Fibroblast of lung (primary cell): ENCODE measurements at regions not wholly inside any gene's neighbourhood (a gene's known extent, or its start where the extent isn't known, plus 50 kb on each side); places are given as distances from the start of the nearest gene placed in this dataset.

Source experiments
- DNase-seq, 2 donors: peaks; one replicate each; pipeline versions ENCODE4 v3.0.0 to v3.0.0-alpha.2; 2010; ENCODE audit warnings: low read depth in 2 of 2
- H2AFZ ChIP-seq: 2 replicates; pipeline ENCODE4 v1.5.1; 2012; ENCODE audit warnings: low read length, control low read depth, inconsistent platforms
- H3K27ac ChIP-seq: 2 replicates; pipeline ENCODE4 v1.5.1; 2011; ENCODE audit warnings: low read length, control low read depth; ENCODE audit not compliant: insufficient read depth
- H3K27me3 ChIP-seq: 2 replicates; pipeline ENCODE4 v1.5.1; 2011; ENCODE audit warnings: mild to moderate bottlenecking, low read length; ENCODE audit not compliant: control insufficient read depth, insufficient read depth
- H3K36me3 ChIP-seq: 2 replicates; pipeline ENCODE4 v1.5.1; 2011; ENCODE audit warnings: low read length; ENCODE audit not compliant: control insufficient read depth, insufficient read depth
- H3K4me1 ChIP-seq: 2 replicates; pipeline ENCODE4 v1.5.1; 2011; ENCODE audit warnings: low read length; ENCODE audit not compliant: control insufficient read depth, insufficient read depth; ENCODE audit errors: extremely low read depth
- H3K4me2 ChIP-seq: 2 replicates; pipeline ENCODE4 v1.5.1; 2011; ENCODE audit warnings: low read length, control low read depth; ENCODE audit not compliant: insufficient read depth; ENCODE audit errors: extremely low read depth
- H3K4me3 ChIP-seq, 4 experiments: fragments of 200-600 bp in 1 of 4; sonication (generic) in 1 of 4; replicated peaks in 1 of 4; 2 replicates each; pipeline ENCODE4 v1.5.1; 2011 to 2016; ENCODE audit warnings: low read length in 4 of 4, low read depth in 3 of 4, mild to moderate bottlenecking in 3 of 4, control low read depth in 2 of 4, inconsistent platforms in 1 of 4, mixed read lengths in 1 of 4; ENCODE audit not compliant: insufficient read depth in 1 of 4; ENCODE audit errors: control extremely low read depth in 1 of 4
- H3K79me2 ChIP-seq: 2 replicates; pipeline ENCODE4 v1.5.1; 2012; ENCODE audit warnings: mild to moderate bottlenecking, low read length, inconsistent platforms; ENCODE audit not compliant: control insufficient read depth, insufficient read depth
- H3K9ac ChIP-seq: 2 replicates; pipeline ENCODE4 v1.5.1; 2011; ENCODE audit warnings: mild to moderate bottlenecking, low read length, control low read depth; ENCODE audit not compliant: insufficient read depth
- H3K9me3 ChIP-seq: 2 replicates; pipeline ENCODE4 v1.5.1; 2012; ENCODE audit warnings: low read depth, low read length; ENCODE audit not compliant: control insufficient read depth, insufficient read depth
- H4K20me1 ChIP-seq: 2 replicates; pipeline ENCODE4 v1.5.1; 2011; ENCODE audit warnings: low read length; ENCODE audit not compliant: control insufficient read depth, insufficient read depth; ENCODE audit errors: extremely low read depth
- EZH2 ChIP-seq: IDR thresholded peaks from 2 replicates; pipeline ENCODE4 v1.5.1; 2012; ENCODE audit warnings: low read length, control low read depth, mild to moderate bottlenecking; ENCODE audit errors: missing control alignments
- TF ChIP-seq, protein P1 (sequence below), 2 donors: IDR thresholded peaks in 1 of 2; conservative IDR thresholded peaks in 1 of 2; 1 replicate in 1 of 2; 2 replicates in 1 of 2; pipeline ENCODE4 v1.5.1; 2011 to 2012; ENCODE audit warnings: low read length in 2 of 2, control low read depth in 1 of 2, inconsistent platforms in 1 of 2, low read depth in 1 of 2, mild to moderate bottlenecking in 1 of 2

- Histone ChIP-seq H2AFZ (no peak overlapping the region), H3K36me3 (no peaks in the 10 kb centered on the region), H3K79me2 (no peaks in the 10 kb centered on the region), H3K4me3 (no peak overlapping the region), H4K20me1 (no peaks in the 10 kb centered on the region), H3K27ac (no peak overlapping the region), H3K4me1 (no peaks in the 10 kb centered on the region), H3K27me3 (no peaks in the 10 kb centered on the region), H3K9me3 (no peaks in the 10 kb centered on the region), H3K9ac (no peak overlapping the region), H3K4me2 (no peak overlapping the region)
- no peak for TF ChIP-seq EZH2
- TF ChIP-seq, protein P1, sequence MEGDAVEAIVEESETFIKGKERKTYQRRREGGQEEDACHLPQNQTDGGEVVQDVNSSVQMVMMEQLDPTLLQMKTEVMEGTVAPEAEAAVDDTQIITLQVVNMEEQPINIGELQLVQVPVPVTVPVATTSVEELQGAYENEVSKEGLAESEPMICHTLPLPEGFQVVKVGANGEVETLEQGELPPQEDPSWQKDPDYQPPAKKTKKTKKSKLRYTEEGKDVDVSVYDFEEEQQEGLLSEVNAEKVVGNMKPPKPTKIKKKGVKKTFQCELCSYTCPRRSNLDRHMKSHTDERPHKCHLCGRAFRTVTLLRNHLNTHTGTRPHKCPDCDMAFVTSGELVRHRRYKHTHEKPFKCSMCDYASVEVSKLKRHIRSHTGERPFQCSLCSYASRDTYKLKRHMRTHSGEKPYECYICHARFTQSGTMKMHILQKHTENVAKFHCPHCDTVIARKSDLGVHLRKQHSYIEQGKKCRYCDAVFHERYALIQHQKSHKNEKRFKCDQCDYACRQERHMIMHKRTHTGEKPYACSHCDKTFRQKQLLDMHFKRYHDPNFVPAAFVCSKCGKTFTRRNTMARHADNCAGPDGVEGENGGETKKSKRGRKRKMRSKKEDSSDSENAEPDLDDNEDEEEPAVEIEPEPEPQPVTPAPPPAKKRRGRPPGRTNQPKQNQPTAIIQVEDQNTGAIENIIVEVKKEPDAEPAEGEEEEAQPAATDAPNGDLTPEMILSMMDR (conservative IDR thresholded peaks at IDR 0.05 in 1 of 2, IDR thresholded peaks at IDR 0.05 in 1 of 2; ENCODE audit: low read depth in 1 of 2, low read length in 2 of 2), result no peak
- DNase-seq, result no peak
Measured at GRCh38 chr20:61067221-61067620, 184.8 kb upstream of the CDH4 start.

DNA sequence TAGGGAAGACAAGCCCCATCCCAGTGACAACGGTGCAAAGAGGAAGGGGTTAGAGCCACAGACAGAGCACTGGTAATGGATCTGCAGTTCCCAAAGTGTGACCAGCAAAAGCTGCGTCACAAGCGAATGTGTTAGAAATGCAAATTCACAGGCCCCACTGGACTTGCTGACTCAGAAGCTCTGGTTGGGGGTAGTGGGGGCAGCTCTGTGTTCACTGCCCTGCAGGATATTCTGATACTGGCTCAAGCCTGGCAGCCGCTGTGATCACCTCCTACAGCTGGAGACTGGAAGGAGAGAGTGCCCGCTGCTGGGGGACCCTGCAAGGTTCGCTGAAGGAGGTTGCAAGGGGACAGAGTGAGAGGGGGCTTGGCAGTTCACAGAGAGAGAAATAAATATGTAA lies 179.7 kb upstream of the CDH4 start:
- Histone ChIP-seq H3K4me3 (no peak overlapping the region), H3K9me3 (no peaks in the 10 kb centered on the region), H3K27ac (no peak overlapping the region), H3K36me3 (no peaks in the 10 kb centered on the region), H3K27me3 (no peaks in the 10 kb centered on the region), H3K4me1 (no peaks in the 10 kb centered on the region), H3K4me2 (no peak overlapping the region), H3K9ac (no peak overlapping the region), H3K79me2 (no peaks in the 10 kb centered on the region), H4K20me1 (no peaks in the 10 kb centered on the region), H2AFZ (no peak overlapping the region)
- TF ChIP-seq, protein P1 (conservative IDR thresholded peaks at IDR 0.05 in 1 of 2, IDR thresholded peaks at IDR 0.05 in 1 of 2; ENCODE audit: low read depth in 1 of 2, low read length in 2 of 2), result no peak
- TF ChIP-seq EZH2, result no peak
- DNase-seq, result no peak

DNA sequence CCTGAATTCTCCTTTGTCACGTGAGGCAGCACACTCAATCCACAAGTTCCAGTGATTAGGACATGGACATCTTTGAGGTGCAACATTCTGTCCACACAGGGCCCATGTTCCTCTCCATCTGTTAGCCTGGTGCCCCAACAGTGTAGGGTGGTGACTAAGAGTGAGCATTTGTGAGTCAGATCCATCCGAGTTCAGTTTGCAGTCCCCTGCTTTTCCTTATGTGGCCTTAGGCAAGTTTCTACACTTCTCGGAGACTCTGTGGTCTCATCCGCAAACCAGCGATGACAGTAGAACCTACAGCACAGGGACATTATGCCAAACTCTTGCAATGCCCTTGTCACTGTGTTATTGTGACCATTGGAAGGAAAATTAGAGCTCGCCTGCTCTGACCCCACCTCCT lies 178.7 kb upstream of the CDH4 start:
- Histone ChIP-seq H3K4me2 (no peak overlapping the region), H3K4me1 (no peaks in the 10 kb centered on the region), H3K27ac (no peak overlapping the region), H3K79me2 (no peaks in the 10 kb centered on the region), H2AFZ (no peak overlapping the region), H3K9ac (no peak overlapping the region), H3K4me3 (no peak overlapping the region), H4K20me1 (no peaks in the 10 kb centered on the region), H3K36me3 (no peaks in the 10 kb centered on the region), H3K9me3 (no peaks in the 10 kb centered on the region), H3K27me3 (no peaks in the 10 kb centered on the region)
- no peak for DNase-seq
- TF ChIP-seq EZH2, result no peak
- TF ChIP-seq, protein P1 (conservative IDR thresholded peaks at IDR 0.05 in 1 of 2, IDR thresholded peaks at IDR 0.05 in 1 of 2; ENCODE audit: low read depth in 1 of 2, low read length in 2 of 2), result no peak
